ENCODE measurements at regions not wholly inside any gene's neighbourhood (a gene's known extent, or its start where the extent isn't known, plus 50 kb on each side); places are given as distances from the start of the nearest gene placed in this dataset.
A peak's percentile ranks its signal among the peaks of the same experiment; 100 is the strongest.

GRCh38 chr12:127770118-127770517 is 496.9 kb upstream of the TMEM132C start:
- no peak for DNase-seq (ENCODE audit: low spot score)
- Histone ChIP-seq H3K79me2 (ENCODE audit: low read depth) (no peaks in the 10 kb centered on the region), H3K27ac (no peak overlapping the region), H2AFZ (replicated peaks) (no peak overlapping the region), H3K4me3 (no peak overlapping the region), H3K4me1 (no peaks in the 10 kb centered on the region), H3K4me2 (no peak overlapping the region), H3K27me3 (no peaks in the 10 kb centered on the region), H3K9ac (no peak overlapping the region), H3F3A (ENCODE audit: low read depth) (no peaks in the 10 kb centered on the region), H3K36me3 (no peaks in the 10 kb centered on the region), H3K9me3 (ENCODE audit: low read depth) (no peaks in the 10 kb centered on the region), H4K20me1 (ENCODE audit: low read depth) (no peaks in the 10 kb centered on the region)
- Mint-ChIP-seq H3K36me3 (no peaks in the 10 kb centered on the region), H3K9me3 (no peaks in the 10 kb centered on the region), H3K27me3 (ENCODE audit: insufficient read depth, low read depth) (peaks cover 3% of the 10 kb centered on the region), H3K4me1 (no peaks in the 10 kb centered on the region), H3K4me3 (no peak overlapping the region), H3K27ac (no peak overlapping the region)
- TF ChIP-seq EZH2 (IDR thresholded peaks at IDR 0.05) (no peak), CTCF (IDR thresholded peaks at IDR 0.05) (no peak)

DNA sequence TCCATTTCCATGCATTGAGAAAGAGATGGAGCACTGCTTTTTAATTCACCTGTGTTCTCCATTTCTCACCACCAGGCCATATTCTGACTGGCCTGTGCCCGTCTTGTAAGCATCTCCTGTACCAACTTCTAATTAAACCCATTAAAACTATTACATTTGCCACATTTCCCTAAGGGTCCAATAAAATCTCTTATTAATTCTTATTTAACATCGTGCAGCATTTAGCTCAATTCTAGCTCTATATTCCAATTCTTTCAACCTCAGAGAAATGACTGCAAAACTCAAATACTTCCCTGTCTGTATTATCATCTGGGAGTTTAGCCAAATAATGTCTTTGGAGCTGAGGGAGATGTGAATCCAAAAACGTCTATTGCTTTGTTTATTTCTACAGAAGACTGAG is 495.4 kb upstream of the TMEM132C start:
- Histone ChIP-seq H3K79me2 (ENCODE audit: low read depth) (no peaks in the 10 kb centered on the region), H3K27ac (no peak overlapping the region), H4K20me1 (ENCODE audit: low read depth) (no peaks in the 10 kb centered on the region), H3K27me3 (no peaks in the 10 kb centered on the region), H3K4me2 (no peak overlapping the region), H3K9ac (no peak overlapping the region), H3K36me3 (no peaks in the 10 kb centered on the region), H3K9me3 (ENCODE audit: low read depth) (no peaks in the 10 kb centered on the region), H2AFZ (replicated peaks) (no peak overlapping the region), H3K4me3 (no peak overlapping the region), H3F3A (ENCODE audit: low read depth) (no peaks in the 10 kb centered on the region), H3K4me1 (no peaks in the 10 kb centered on the region)
- H3K4me1 Mint-ChIP-seq: no peaks in the 10 kb centered on the region
- TF ChIP-seq CTCF (IDR thresholded peaks at IDR 0.05) (no peak), EZH2phosphoT487 (IDR thresholded peaks at IDR 0.05) (no peak), EZH2 (IDR thresholded peaks at IDR 0.05) (no peak)
- H3K36me3 Mint-ChIP-seq: no peaks in the 10 kb centered on the region
- H3K9me3 Mint-ChIP-seq: no peaks in the 10 kb centered on the region
- no peak overlapping the region for H3K27ac Mint-ChIP-seq
- no peak overlapping the region for H3K4me3 Mint-ChIP-seq
- no peak for DNase-seq (ENCODE audit: low spot score)
- peaks cover 3% of the 10 kb centered on the region for H3K27me3 Mint-ChIP-seq (ENCODE audit: insufficient read depth, low read depth)

DNA sequence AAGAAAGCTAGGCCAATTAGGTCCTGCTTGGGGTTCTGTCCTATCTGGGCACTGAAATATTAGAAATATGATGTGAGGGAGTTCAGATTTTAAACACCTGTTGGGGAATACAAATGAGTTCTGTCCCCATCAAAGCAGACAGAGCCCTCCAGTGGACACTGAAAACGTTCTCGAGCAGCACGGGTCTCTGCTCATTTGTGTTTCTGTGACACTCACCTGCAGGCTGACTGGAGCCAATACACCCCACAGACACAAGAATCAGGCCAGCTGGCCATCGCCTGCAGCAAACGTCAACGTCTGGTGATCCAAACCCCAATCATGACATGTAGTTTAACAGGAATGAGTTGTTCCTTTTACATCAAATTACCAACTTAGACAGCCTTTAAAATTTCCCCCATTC is 493.4 kb upstream of the TMEM132C start:
- DNase-seq (ENCODE audit: low spot score): peak; percentile 55

More for the DNA sequence above, 493.4 kb upstream of the TMEM132C start:
- Histone ChIP-seq H3K9me3 (ENCODE audit: low read depth) (no peaks in the 10 kb centered on the region), H3K27ac (no peak overlapping the region), H2AFZ (replicated peaks) (no peak overlapping the region), H4K20me1 (ENCODE audit: low read depth) (no peaks in the 10 kb centered on the region), H3K36me3 (no peaks in the 10 kb centered on the region), H3K4me2 (no peak overlapping the region), H3F3A (ENCODE audit: low read depth) (no peaks in the 10 kb centered on the region), H3K79me2 (ENCODE audit: low read depth) (no peaks in the 10 kb centered on the region), H3K9ac (no peak overlapping the region), H3K4me1 (peaks cover 14% of the 10 kb centered on the region), H3K27me3 (no peaks in the 10 kb centered on the region), H3K4me3 (no peak overlapping the region)
- Mint-ChIP-seq H3K4me3 (no peak overlapping the region), H3K27me3 (ENCODE audit: insufficient read depth, low read depth) (peaks cover 5% of the 10 kb centered on the region), H3K27ac (no peak overlapping the region), H3K4me1 (peaks cover 10% of the 10 kb centered on the region), H3K36me3 (no peaks in the 10 kb centered on the region), H3K9me3 (peaks cover 2% of the 10 kb centered on the region)
- TF ChIP-seq EZH2 (IDR thresholded peaks at IDR 0.05) (no peak), EZH2phosphoT487 (IDR thresholded peaks at IDR 0.05) (no peak), CTCF (IDR thresholded peaks at IDR 0.05) (peak; percentile 54)
